ENCODE measurements at regions not wholly inside any gene's neighbourhood (a gene's known extent, or its start where the extent isn't known, plus 50 kb on each side); places are given as distances from the start of the nearest gene placed in this dataset.

GRCh38 chr12:40580346-40580745, 111.9 kb upstream of the CNTN1 start:
- Histone ChIP-seq H3K4me3 (ENCODE audit: control insufficient read depth in 1 of 2, extremely low read depth in 1 of 2, low read length in 1 of 2) (no peak overlapping the region), H3K36me3 (ENCODE audit: control insufficient read depth in 2 of 2, extremely low read depth in 1 of 2, insufficient read depth in 1 of 2, low read length in 1 of 2) (no peaks in the 10 kb centered on the region), H3K9me3 (no peaks in the 10 kb centered on the region), H3K4me1 (ENCODE audit: control insufficient read depth in 1 of 2, extremely low read depth in 1 of 2, insufficient read depth in 2 of 2, low read length in 2 of 2) (no peaks in the 10 kb centered on the region), H3K27ac (ENCODE audit: low read length) (no peak overlapping the region), H3K27me3 (replicated peaks in 1 of 2; ENCODE audit: control insufficient read depth in 2 of 2, extremely low read depth in 1 of 2, insufficient read depth in 2 of 2, low read length in 1 of 2) (no peaks in the 10 kb centered on the region)
- 92% methylated on average over 2 of the region's 2 CpGs for WGBS (ENCODE audit: insufficient coverage)
- ChIA-PET POLR2A (no interaction called here), CTCF (no interaction called here)
- Mint-ChIP-seq H3K27ac (no peak overlapping the region), H3K36me3 (no peaks in the 10 kb centered on the region), H3K27me3 (no peaks in the 10 kb centered on the region), H3K4me1 (no peaks in the 10 kb centered on the region), H3K4me3 (no peak overlapping the region), H3K9me3 (peaks cover 4 to 18% (median 12%) of the 10 kb centered on the region in 3 donors)
- ATAC-seq (replicated peaks in 1 of 4) (no peak), DNase-seq (no peak)

GRCh38 chr12:40581889-40582288, 110.3 kb upstream of the CNTN1 start:
- no peak for DNase-seq
- no peaks in the 10 kb centered on the region for H3K36me3 ChIP-seq (ENCODE audit: control insufficient read depth in 2 of 2, extremely low read depth in 1 of 2, insufficient read depth in 1 of 2, low read length in 1 of 2)
- peaks cover 4 to 18% (median 12%) of the 10 kb centered on the region in 3 donors for H3K9me3 Mint-ChIP-seq
- CTCF ChIA-PET, result no interaction called here
- H3K4me1 ChIP-seq (ENCODE audit: control insufficient read depth in 1 of 2, extremely low read depth in 1 of 2, insufficient read depth in 2 of 2, low read length in 2 of 2), result no peaks in the 10 kb centered on the region
- no peaks in the 10 kb centered on the region for H3K27me3 Mint-ChIP-seq
- POLR2A ChIA-PET, result no interaction called here
- no peaks in the 10 kb centered on the region for H3K9me3 ChIP-seq
- H3K27ac ChIP-seq (ENCODE audit: low read length), result no peak overlapping the region
- no peak overlapping the region for H3K4me3 Mint-ChIP-seq
- H3K27me3 ChIP-seq (replicated peaks in 1 of 2; ENCODE audit: control insufficient read depth in 2 of 2, extremely low read depth in 1 of 2, insufficient read depth in 2 of 2, low read length in 1 of 2), result no peaks in the 10 kb centered on the region
- H3K27ac Mint-ChIP-seq, result no peak overlapping the region
- no peaks in the 10 kb centered on the region for H3K36me3 Mint-ChIP-seq
- no peak for ATAC-seq (replicated peaks in 1 of 4)
- 88% methylated on average over 1 of the region's 1 CpG for WGBS (ENCODE audit: insufficient coverage)
- no peak overlapping the region for H3K4me3 ChIP-seq (ENCODE audit: control insufficient read depth in 1 of 2, extremely low read depth in 1 of 2, low read length in 1 of 2)
- no peaks in the 10 kb centered on the region for H3K4me1 Mint-ChIP-seq

GRCh38 chr12:40583743-40584142, 108.5 kb upstream of the CNTN1 start:
- H3K27me3 ChIP-seq (replicated peaks in 1 of 2; ENCODE audit: control insufficient read depth in 2 of 2, extremely low read depth in 1 of 2, insufficient read depth in 2 of 2, low read length in 1 of 2), result no peaks in the 10 kb centered on the region
- no peak overlapping the region for H3K27ac Mint-ChIP-seq
- H3K4me3 ChIP-seq (ENCODE audit: control insufficient read depth in 1 of 2, extremely low read depth in 1 of 2, low read length in 1 of 2), result no peak overlapping the region
- peaks cover under 1 to 20% (median 10%) of the 10 kb centered on the region in 3 donors for H3K9me3 Mint-ChIP-seq
- no peaks in the 10 kb centered on the region for H3K4me1 Mint-ChIP-seq
- ChIA-PET POLR2A (no interaction called here), CTCF (no interaction called here)
- no peaks in the 10 kb centered on the region for H3K9me3 ChIP-seq
- H3K4me3 Mint-ChIP-seq, result no peak overlapping the region
- DNase-seq (no peak), ATAC-seq (replicated peaks in 1 of 4) (no peak)
- no peaks in the 10 kb centered on the region for H3K36me3 Mint-ChIP-seq
- no peaks in the 10 kb centered on the region for H3K27me3 Mint-ChIP-seq
- no peaks in the 10 kb centered on the region for H3K36me3 ChIP-seq (ENCODE audit: control insufficient read depth in 2 of 2, extremely low read depth in 1 of 2, insufficient read depth in 1 of 2, low read length in 1 of 2)
- H3K4me1 ChIP-seq (ENCODE audit: control insufficient read depth in 1 of 2, extremely low read depth in 1 of 2, insufficient read depth in 2 of 2, low read length in 2 of 2), result no peaks in the 10 kb centered on the region
- H3K27ac ChIP-seq (ENCODE audit: low read length), result no peak overlapping the region

- H3K4me3 Mint-ChIP-seq, result no peak overlapping the region
- no peaks in the 10 kb centered on the region for H3K36me3 ChIP-seq (ENCODE audit: control insufficient read depth in 2 of 2, extremely low read depth in 1 of 2, insufficient read depth in 1 of 2, low read length in 1 of 2)
- H3K4me3 ChIP-seq (ENCODE audit: control insufficient read depth in 1 of 2, extremely low read depth in 1 of 2, low read length in 1 of 2), result no peak overlapping the region
- H3K36me3 Mint-ChIP-seq, result no peaks in the 10 kb centered on the region
- CTCF ChIA-PET, result no interaction called here
- H3K9me3 ChIP-seq, result no peaks in the 10 kb centered on the region
- no peak overlapping the region for H3K27ac Mint-ChIP-seq
- H3K4me1 ChIP-seq (ENCODE audit: control insufficient read depth in 1 of 2, extremely low read depth in 1 of 2, insufficient read depth in 2 of 2, low read length in 2 of 2), result no peaks in the 10 kb centered on the region
- no peak for DNase-seq
- POLR2A ChIA-PET, result no interaction called here
- no CpG with 5 or more reads among the region's 2 CpGs for WGBS (ENCODE audit: insufficient coverage)
- no peaks in the 10 kb centered on the region for H3K27me3 Mint-ChIP-seq
- ATAC-seq (replicated peaks in 1 of 4), result no peak
- H3K27me3 ChIP-seq (replicated peaks in 1 of 2; ENCODE audit: control insufficient read depth in 2 of 2, extremely low read depth in 1 of 2, insufficient read depth in 2 of 2, low read length in 1 of 2), result no peaks in the 10 kb centered on the region
- no peak overlapping the region for H3K27ac ChIP-seq (ENCODE audit: low read length)
- H3K9me3 Mint-ChIP-seq, result peaks cover 9 to 25% (median 17%) of the 10 kb centered on the region in 3 donors
- H3K4me1 Mint-ChIP-seq, result no peaks in the 10 kb centered on the region
Measured at GRCh38 chr12:40584763-40585162, 107.5 kb upstream of the CNTN1 start.

- Mint-ChIP-seq H3K4me3 (no peak overlapping the region), H3K4me1 (no peaks in the 10 kb centered on the region), H3K27ac (no peak overlapping the region), H3K36me3 (no peaks in the 10 kb centered on the region), H3K27me3 (no peaks in the 10 kb centered on the region), H3K9me3 (peaks cover 11 to 25% (median 24%) of the 10 kb centered on the region in 3 donors)
- Histone ChIP-seq H3K36me3 (ENCODE audit: control insufficient read depth in 2 of 2, extremely low read depth in 1 of 2, insufficient read depth in 1 of 2, low read length in 1 of 2) (no peaks in the 10 kb centered on the region), H3K9me3 (no peaks in the 10 kb centered on the region), H3K4me1 (ENCODE audit: control insufficient read depth in 1 of 2, extremely low read depth in 1 of 2, insufficient read depth in 2 of 2, low read length in 2 of 2) (no peaks in the 10 kb centered on the region), H3K27ac (ENCODE audit: low read length) (no peak overlapping the region), H3K4me3 (ENCODE audit: control insufficient read depth in 1 of 2, extremely low read depth in 1 of 2, low read length in 1 of 2) (no peak overlapping the region), H3K27me3 (replicated peaks in 1 of 2; ENCODE audit: control insufficient read depth in 2 of 2, extremely low read depth in 1 of 2, insufficient read depth in 2 of 2, low read length in 1 of 2) (no peaks in the 10 kb centered on the region)
- no peak for ATAC-seq (replicated peaks in 1 of 4)
- CTCF ChIA-PET, result no interaction called here
- POLR2A ChIA-PET, result no interaction called here
- no peak for DNase-seq
Measured at GRCh38 chr12:40586823-40587222, 105.4 kb upstream of the CNTN1 start.

- no peak for ATAC-seq (replicated peaks in 1 of 4)
- H3K27me3 ChIP-seq (replicated peaks in 1 of 2; ENCODE audit: control insufficient read depth in 2 of 2, extremely low read depth in 1 of 2, insufficient read depth in 2 of 2, low read length in 1 of 2), result no peaks in the 10 kb centered on the region
Measured at GRCh38 chr12:40587421-40587820, 104.8 kb upstream of the CNTN1 start.

GRCh38 chr12:40587970-40588369, 104.3 kb upstream of the CNTN1 start:
- no peaks in the 10 kb centered on the region for H3K27me3 Mint-ChIP-seq
- H3K36me3 Mint-ChIP-seq, result no peaks in the 10 kb centered on the region
- H3K9me3 Mint-ChIP-seq, result peaks cover 15 to 22% (median 20%) of the 10 kb centered on the region in 3 donors
- ChIA-PET POLR2A (no interaction called here), CTCF (no interaction called here)
- no peak for ATAC-seq (replicated peaks in 1 of 4)
- H3K27ac ChIP-seq (ENCODE audit: low read length), result no peak overlapping the region
- no peaks in the 10 kb centered on the region for H3K4me1 ChIP-seq (ENCODE audit: control insufficient read depth in 1 of 2, extremely low read depth in 1 of 2, insufficient read depth in 2 of 2, low read length in 2 of 2)
- H3K27ac Mint-ChIP-seq, result no peak overlapping the region
- no CpG with 5 or more reads among the region's 3 CpGs for WGBS (ENCODE audit: insufficient coverage)
- no peak for DNase-seq
- no peak overlapping the region for H3K4me3 Mint-ChIP-seq
- no peaks in the 10 kb centered on the region for H3K27me3 ChIP-seq (replicated peaks in 1 of 2; ENCODE audit: control insufficient read depth in 2 of 2, extremely low read depth in 1 of 2, insufficient read depth in 2 of 2, low read length in 1 of 2)
- no peaks in the 10 kb centered on the region for H3K36me3 ChIP-seq (ENCODE audit: control insufficient read depth in 2 of 2, extremely low read depth in 1 of 2, insufficient read depth in 1 of 2, low read length in 1 of 2)
- H3K9me3 ChIP-seq, result no peaks in the 10 kb centered on the region
- H3K4me1 Mint-ChIP-seq, result no peaks in the 10 kb centered on the region
- no peak overlapping the region for H3K4me3 ChIP-seq (ENCODE audit: control insufficient read depth in 1 of 2, extremely low read depth in 1 of 2, low read length in 1 of 2)

More at GRCh38 chr12:40587421-40587820, 104.8 kb upstream of the CNTN1 start:
- H3K27me3 Mint-ChIP-seq, result no peaks in the 10 kb centered on the region
- Histone ChIP-seq H3K9me3 (no peaks in the 10 kb centered on the region), H3K4me1 (ENCODE audit: control insufficient read depth in 1 of 2, extremely low read depth in 1 of 2, insufficient read depth in 2 of 2, low read length in 2 of 2) (no peaks in the 10 kb centered on the region), H3K4me3 (ENCODE audit: control insufficient read depth in 1 of 2, extremely low read depth in 1 of 2, low read length in 1 of 2) (no peak overlapping the region), H3K27ac (ENCODE audit: low read length) (no peak overlapping the region), H3K36me3 (ENCODE audit: control insufficient read depth in 2 of 2, extremely low read depth in 1 of 2, insufficient read depth in 1 of 2, low read length in 1 of 2) (no peaks in the 10 kb centered on the region)
- no peak overlapping the region for H3K27ac Mint-ChIP-seq
- H3K4me3 Mint-ChIP-seq, result no peak overlapping the region
- peaks cover 15 to 24% (median 22%) of the 10 kb centered on the region in 3 donors for H3K9me3 Mint-ChIP-seq
- DNase-seq, result no peak
- ChIA-PET POLR2A (no interaction called here), CTCF (no interaction called here)
- H3K4me1 Mint-ChIP-seq, result no peaks in the 10 kb centered on the region
- H3K36me3 Mint-ChIP-seq, result no peaks in the 10 kb centered on the region
